Vagina (tissue), 2 donors: ENCODE measurements at regions not wholly inside any gene's neighbourhood (a gene's known extent, or its start where the extent isn't known, plus 50 kb on each side); places are given as distances from the start of the nearest gene placed in this dataset.
"Not testable (repeated sequence)": the region's sequence is repeated elsewhere in the genome, so short reads cannot be mapped to it uniquely, and the experiment has no call there.

Source experiments
- DNase-seq, 2 donors: peaks; one replicate each; pipeline ENCODE4 v3.0.0-alpha.2; 2017; ENCODE audit errors: extremely low spot score in 2 of 2
- H3K27ac ChIP-seq: fragments of 200-600 bp; sonication (generic); one replicate; pipeline ENCODE4 v1.5.1; 2019
- H3K27me3 ChIP-seq: fragments of 200-600 bp; sonication (generic); one replicate; pipeline ENCODE4 v1.5.1; 2019
- H3K36me3 ChIP-seq, 2 donors: fragments of 200-600 bp; sonication (generic); one replicate each; pipeline ENCODE4 v1.5.1; 2017 to 2019
- H3K4me1 ChIP-seq: fragments of 200-600 bp; sonication (generic); one replicate; pipeline ENCODE4 v1.5.1; 2019
- H3K4me3 ChIP-seq, 2 donors: fragments of 200-600 bp; sonication (generic); 1 replicate in 1 of 2; 2 replicates in 1 of 2; pipeline ENCODE4 v1.5.1; 2016 to 2019
- H3K9me3 ChIP-seq: fragments of 200-600 bp; sonication (generic); one replicate; pipeline ENCODE4 v1.5.1; 2019
- POLR2A ChIP-seq, 2 donors: fragments of 450-650 bp; IDR thresholded peaks; one replicate each; pipeline ENCODE4 v1.6.1; 2017; ENCODE audit warnings: antibody characterized with exemption in 2 of 2, mild to moderate bottlenecking in 2 of 2, moderate library complexity in 2 of 2
- POLR2AphosphoS5 ChIP-seq, 2 donors: sonication (generic); formaldehyde crosslinking; IDR thresholded peaks; one replicate each; pipeline ENCODE4 v1.9.0; 2017; ENCODE audit warnings: antibody characterized with exemption in 2 of 2, mild to moderate bottlenecking in 2 of 2, low read depth in 1 of 2; ENCODE audit not compliant: insufficient read depth in 1 of 2
- intact Hi-C: fragments of 100-400 bp; cut with DNase I; formaldehyde crosslinking; loops from one replicate; pipeline ENCODE4 v1.15.1; 2023
- TF ChIP-seq, protein P1 (sequence below), 3 experiments: fragments of 450-650 bp in 2 of 3; fragments of 200-600 bp in 1 of 3; sonication (generic) in 1 of 3; IDR thresholded peaks; one replicate each; pipeline ENCODE4 v1.5.1; 2017 to 2019; ENCODE audit warnings: antibody characterized with exemption in 3 of 3, mild to moderate bottlenecking in 2 of 3, moderate library complexity in 2 of 3

DNA sequence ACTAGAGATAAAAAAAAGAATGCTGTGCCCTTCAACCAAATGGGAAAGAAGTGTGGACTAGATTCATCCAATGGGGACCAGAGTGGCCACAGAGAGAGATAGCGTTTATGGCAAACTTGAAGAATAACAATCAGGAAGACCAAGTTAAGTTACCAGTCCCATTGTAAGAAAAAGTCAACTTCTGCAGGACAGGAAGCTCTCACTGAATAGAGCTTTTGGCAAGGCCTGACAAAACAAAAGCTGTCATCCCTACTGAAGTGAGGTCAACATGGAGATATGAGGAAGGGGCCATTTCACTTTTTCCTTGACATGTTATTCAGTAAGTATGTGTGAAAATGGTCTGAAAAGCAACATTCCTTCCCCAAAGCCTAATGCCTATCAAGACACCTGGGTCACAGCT is 111.8 kb upstream of the KLHL13 start:
- Histone ChIP-seq H3K27ac (no peak overlapping the region), H3K36me3 (no peaks in the 10 kb centered on the region), H3K9me3 (no peaks in the 10 kb centered on the region), H3K27me3 (no peaks in the 10 kb centered on the region), H3K4me3 (no peak overlapping the region), H3K4me1 (peaks cover 5% of the 10 kb centered on the region)
- no peak for DNase-seq
- intact Hi-C loops, result no loop called here
- TF ChIP-seq, protein P1, sequence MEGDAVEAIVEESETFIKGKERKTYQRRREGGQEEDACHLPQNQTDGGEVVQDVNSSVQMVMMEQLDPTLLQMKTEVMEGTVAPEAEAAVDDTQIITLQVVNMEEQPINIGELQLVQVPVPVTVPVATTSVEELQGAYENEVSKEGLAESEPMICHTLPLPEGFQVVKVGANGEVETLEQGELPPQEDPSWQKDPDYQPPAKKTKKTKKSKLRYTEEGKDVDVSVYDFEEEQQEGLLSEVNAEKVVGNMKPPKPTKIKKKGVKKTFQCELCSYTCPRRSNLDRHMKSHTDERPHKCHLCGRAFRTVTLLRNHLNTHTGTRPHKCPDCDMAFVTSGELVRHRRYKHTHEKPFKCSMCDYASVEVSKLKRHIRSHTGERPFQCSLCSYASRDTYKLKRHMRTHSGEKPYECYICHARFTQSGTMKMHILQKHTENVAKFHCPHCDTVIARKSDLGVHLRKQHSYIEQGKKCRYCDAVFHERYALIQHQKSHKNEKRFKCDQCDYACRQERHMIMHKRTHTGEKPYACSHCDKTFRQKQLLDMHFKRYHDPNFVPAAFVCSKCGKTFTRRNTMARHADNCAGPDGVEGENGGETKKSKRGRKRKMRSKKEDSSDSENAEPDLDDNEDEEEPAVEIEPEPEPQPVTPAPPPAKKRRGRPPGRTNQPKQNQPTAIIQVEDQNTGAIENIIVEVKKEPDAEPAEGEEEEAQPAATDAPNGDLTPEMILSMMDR (IDR thresholded peaks at IDR 0.05), result no peak
- TF ChIP-seq POLR2A (IDR thresholded peaks at IDR 0.05) (no peak), POLR2AphosphoS5 (IDR thresholded peaks at IDR 0.05; ENCODE audit: insufficient read depth in 1 of 2, low read depth in 1 of 2) (no peak)

DNA sequence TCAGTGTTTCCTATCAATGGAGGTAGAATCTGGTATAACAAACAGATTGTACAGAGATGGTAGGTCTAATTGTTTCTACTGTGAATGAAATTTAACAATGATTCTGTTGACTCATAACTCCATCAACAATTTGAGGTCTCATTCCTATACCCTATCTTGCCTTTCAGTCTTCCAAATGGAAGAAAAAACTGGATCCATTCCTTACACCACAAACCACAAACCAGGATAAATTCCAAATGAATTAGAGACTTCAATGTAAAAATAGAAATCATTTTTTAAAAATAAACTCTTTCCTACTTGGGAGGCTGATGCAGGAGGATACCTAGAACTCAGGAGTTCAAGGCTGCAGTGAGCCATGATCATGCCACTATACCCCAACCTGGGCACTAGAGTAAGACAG is 114.4 kb upstream of the WDR44 start:
- Histone ChIP-seq H3K4me3 (no peak overlapping the region), H3K36me3 (no peaks in the 10 kb centered on the region), H3K27me3 (no peaks in the 10 kb centered on the region), H3K4me1 (no peaks in the 10 kb centered on the region), H3K9me3 (no peaks in the 10 kb centered on the region), H3K27ac (no peak overlapping the region)
- no peak for DNase-seq
- TF ChIP-seq POLR2AphosphoS5 (IDR thresholded peaks at IDR 0.05; ENCODE audit: insufficient read depth in 1 of 2, low read depth in 1 of 2) (no peak), POLR2A (IDR thresholded peaks at IDR 0.05) (no peak)
- TF ChIP-seq, protein P1 (IDR thresholded peaks at IDR 0.05), result no peak
- intact Hi-C loops, result no loop called here

DNA sequence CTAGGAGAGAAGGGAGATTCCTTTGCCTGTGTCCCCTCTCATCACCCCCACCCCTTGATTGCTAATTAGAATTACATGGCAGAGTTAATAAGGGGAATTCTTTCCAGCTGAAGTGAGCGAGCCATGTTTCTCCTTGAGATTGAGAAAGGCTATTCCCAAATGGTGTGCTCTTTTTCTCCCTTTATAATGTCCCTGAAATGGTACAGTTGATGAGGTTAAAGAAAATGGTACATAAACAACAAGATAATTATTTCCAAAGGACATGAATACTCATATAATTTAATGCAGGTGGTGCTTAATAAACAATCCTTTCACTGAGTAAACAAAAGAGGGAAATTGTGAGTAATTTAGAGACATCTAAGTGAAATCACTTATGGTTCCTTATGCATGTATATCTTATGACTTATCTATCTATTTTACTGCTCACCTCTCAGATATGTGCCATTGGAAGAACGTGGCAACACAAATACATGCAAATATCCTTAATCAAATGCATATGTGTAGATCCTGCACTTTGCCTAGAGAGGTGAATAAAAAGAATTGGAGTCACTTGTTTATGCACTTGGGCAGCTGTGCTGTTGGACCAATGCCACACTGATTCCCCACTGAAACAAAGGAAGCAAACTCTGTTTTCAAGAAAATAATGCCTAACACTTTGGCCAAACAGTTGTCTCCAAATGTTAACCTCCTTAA is 106.6 kb upstream of the WDR44 start:
- H3K9me3 ChIP-seq, result no peaks in the 10 kb centered on the region
- DNase-seq, result no peak
- intact Hi-C loops, result no loop called here
- H3K4me1 ChIP-seq, result no peaks in the 10 kb centered on the region
- no peaks in the 10 kb centered on the region for H3K27me3 ChIP-seq
- TF ChIP-seq, protein P1 (IDR thresholded peaks at IDR 0.05), result no peak
- TF ChIP-seq POLR2AphosphoS5 (IDR thresholded peaks at IDR 0.05; ENCODE audit: insufficient read depth in 1 of 2, low read depth in 1 of 2), result no peak
- no peak for TF ChIP-seq POLR2A (IDR thresholded peaks at IDR 0.05)
- H3K4me3 ChIP-seq, result no peak overlapping the region
- no peaks in the 10 kb centered on the region for H3K36me3 ChIP-seq
- H3K27ac ChIP-seq, result no peak overlapping the region

DNA sequence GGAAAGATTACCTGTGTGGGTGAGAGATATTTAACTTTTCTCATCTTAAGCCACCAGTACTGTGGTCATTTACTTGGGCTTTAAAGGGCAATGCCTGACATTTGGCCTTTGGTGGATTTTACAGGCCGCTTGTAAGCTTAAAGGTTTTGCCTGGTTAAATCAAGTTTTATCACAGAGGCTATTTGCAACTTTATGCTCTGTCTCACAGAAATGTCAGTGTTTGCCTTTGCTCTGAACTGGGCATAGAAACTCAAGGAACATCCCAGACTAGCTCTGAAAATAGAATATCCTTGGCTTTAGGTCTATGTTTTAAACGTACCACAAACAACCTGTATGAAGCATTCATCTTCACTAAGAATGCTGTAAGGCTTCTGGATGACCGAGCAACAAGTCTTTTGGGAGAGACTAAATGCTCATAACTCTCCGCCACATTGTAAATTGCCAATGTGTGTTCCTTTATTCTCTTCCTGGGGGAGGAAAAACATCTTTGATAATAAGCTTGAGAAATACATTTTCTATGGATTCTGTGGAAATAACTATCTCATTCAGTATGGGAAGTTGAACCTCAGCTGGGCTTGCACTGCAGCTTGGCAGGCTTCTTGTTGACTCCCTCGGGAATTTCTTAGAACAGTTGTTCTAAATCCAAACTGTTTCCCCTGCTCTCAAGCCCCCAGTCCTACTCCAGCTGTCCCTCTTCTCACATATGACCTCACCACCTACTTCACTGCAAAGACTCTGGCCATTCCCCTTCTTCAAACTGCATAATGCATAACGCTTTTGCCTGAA is 105.8 kb upstream of the WDR44 start:
- no peaks in the 10 kb centered on the region for H3K9me3 ChIP-seq
- TF ChIP-seq POLR2A (IDR thresholded peaks at IDR 0.05) (no peak), POLR2AphosphoS5 (IDR thresholded peaks at IDR 0.05; ENCODE audit: insufficient read depth in 1 of 2, low read depth in 1 of 2) (no peak)
- TF ChIP-seq, protein P1 (IDR thresholded peaks at IDR 0.05), result no peak
- intact Hi-C loops, result no loop called here
- H3K4me1 ChIP-seq, result no peaks in the 10 kb centered on the region
- no peak overlapping the region for H3K27ac ChIP-seq
- DNase-seq, result no peak
- H3K36me3 ChIP-seq, result no peaks in the 10 kb centered on the region
- no peak overlapping the region for H3K4me3 ChIP-seq
- H3K27me3 ChIP-seq, result no peaks in the 10 kb centered on the region

DNA sequence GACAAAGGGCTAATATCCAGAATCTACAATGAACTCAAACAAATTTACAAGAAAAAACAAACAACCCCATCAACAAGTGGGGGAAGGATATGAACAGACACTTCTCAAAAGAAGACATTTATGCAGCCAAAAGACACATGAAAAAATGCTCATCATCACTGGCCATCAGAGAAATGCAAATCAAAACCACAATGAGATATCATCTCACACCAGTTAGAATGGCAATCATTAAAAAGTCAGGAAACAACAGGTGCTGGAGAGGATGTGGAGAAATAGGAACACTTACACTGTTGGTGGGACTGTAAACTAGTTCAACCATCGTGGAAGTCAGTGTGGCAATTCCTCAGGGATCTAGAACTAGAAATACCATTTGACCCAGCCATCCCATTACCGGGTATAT is 98.9 kb upstream of the WDR44 start:
- H3K4me3 ChIP-seq, H3K27me3 ChIP-seq, H3K27ac ChIP-seq, H3K4me1 ChIP-seq, H3K36me3 ChIP-seq, intact Hi-C loops, H3K9me3 ChIP-seq, DNase-seq: not testable (repeated sequence)
